CD14-positive monocyte (primary cell): ENCODE measurements at regions not wholly inside any gene's neighbourhood (a gene's known extent, or its start where the extent isn't known, plus 50 kb on each side); places are given as distances from the start of the nearest gene placed in this dataset.

Source experiments
- DNase-seq, 3 donors: peaks; one replicate each; pipeline ENCODE4 v3.0.0-alpha.2; 2011 to 2022
- H2AFZ ChIP-seq: 2 replicates; pipeline ENCODE4 v1.6.0; 2012; ENCODE audit warnings: mild to moderate bottlenecking, low read depth, low read length, inconsistent platforms; ENCODE audit not compliant: insufficient read depth, poor library complexity, severe bottlenecking
- H3K27ac ChIP-seq, 2 donors: 1 replicate in 1 of 2; 2 replicates in 1 of 2; pipeline ENCODE4 v1.5.1; 2012 to 2013; ENCODE audit warnings: low read length in 2 of 2, control low read depth in 1 of 2, inconsistent platforms in 1 of 2, low read depth in 1 of 2, mild to moderate bottlenecking in 1 of 2
- H3K27me3 ChIP-seq, 2 donors: one replicate each; pipeline versions ENCODE4 v1.6.0 to v1.6.1; 2011 to 2013; ENCODE audit warnings: low read length in 2 of 2; ENCODE audit not compliant: control insufficient read depth in 2 of 2, insufficient read depth in 2 of 2
- H3K36me3 ChIP-seq, 2 donors: replicated peaks in 1 of 2; 1 replicate in 1 of 2; 2 replicates in 1 of 2; pipeline versions ENCODE4 v1.5.1 to v1.6.1; 2012 to 2013; ENCODE audit warnings: low read length in 2 of 2, control low read depth in 1 of 2, inconsistent platforms in 1 of 2, mild to moderate bottlenecking in 1 of 2; ENCODE audit not compliant: insufficient read depth in 2 of 2, control insufficient read depth in 1 of 2
- H3K4me1 ChIP-seq, 2 donors: 1 replicate in 1 of 2; 2 replicates in 1 of 2; pipeline versions ENCODE4 v1.5.1 to v1.6.1; 2012 to 2013; ENCODE audit warnings: low read length in 2 of 2, control low read depth in 1 of 2, inconsistent platforms in 1 of 2, mild to moderate bottlenecking in 1 of 2, moderate library complexity in 1 of 2; ENCODE audit not compliant: insufficient read depth in 2 of 2, control insufficient read depth in 1 of 2
- H3K4me2 ChIP-seq: replicated peaks from 2 replicates; pipeline ENCODE3; 2012; ENCODE audit warnings: low read length, moderate library complexity, mild to moderate bottlenecking; ENCODE audit not compliant: poor library complexity, severe bottlenecking; ENCODE audit errors: extremely low read depth
- H3K4me3 ChIP-seq, 3 experiments: fragments of 200-600 bp in 1 of 3; sonication (generic) in 1 of 3; replicated peaks in 1 of 3; 1 replicate in 2 of 3; 2 replicates in 1 of 3; pipeline ENCODE4 v1.5.1; 2011 to 2013; ENCODE audit warnings: low read length in 3 of 3, mild to moderate bottlenecking in 3 of 3, control low read depth in 2 of 3, low read depth in 2 of 3, inconsistent platforms in 1 of 3, moderate library complexity in 1 of 3
- H3K79me2 ChIP-seq: 2 replicates; pipeline ENCODE4 v1.6.0; 2012; ENCODE audit warnings: mild to moderate bottlenecking, control low read depth, inconsistent platforms, low read length, moderate library complexity; ENCODE audit not compliant: insufficient read depth
- H3K9ac ChIP-seq: 2 replicates; pipeline ENCODE4 v1.6.0; 2017; ENCODE audit warnings: low read length, mild to moderate bottlenecking; ENCODE audit not compliant: insufficient read depth, poor library complexity, severe bottlenecking
- H3K9me3 ChIP-seq, 2 donors: replicated peaks in 1 of 2; 1 replicate in 1 of 2; 2 replicates in 1 of 2; pipeline versions ENCODE4 v1.5.1 to v1.6.1; 2012 to 2013; ENCODE audit warnings: low read length in 2 of 2, control low read depth in 1 of 2; ENCODE audit not compliant: control insufficient read depth in 1 of 2, insufficient read depth in 1 of 2
- H4K20me1 ChIP-seq: 2 replicates; pipeline ENCODE4 v1.6.0; 2012; ENCODE audit warnings: mild to moderate bottlenecking, low read length, control low read depth, moderate library complexity; ENCODE audit not compliant: insufficient read depth
- H3K27ac Mint-ChIP-seq, 7 donors: one replicate each; pipeline ENCODE4 v1.8.0; 2020; ENCODE audit warnings: mild to moderate bottlenecking in 7 of 7, mixed read lengths in 7 of 7, moderate library complexity in 6 of 7, inconsistent platforms in 2 of 7
- H3K27me3 Mint-ChIP-seq, 3 donors: one replicate each; pipeline ENCODE4 v1.8.0; 2021 to 2022; ENCODE audit warnings: low read depth in 3 of 3, mild to moderate bottlenecking in 3 of 3, mixed read lengths in 3 of 3, moderate library complexity in 3 of 3, inconsistent platforms in 1 of 3
- H3K36me3 Mint-ChIP-seq, 2 donors: one replicate each; pipeline ENCODE4 v1.8.0; 2020; ENCODE audit warnings: mixed read lengths in 2 of 2, inconsistent platforms in 1 of 2, mild to moderate bottlenecking in 1 of 2
- H3K4me1 Mint-ChIP-seq: one replicate; pipeline ENCODE4 v1.8.0; 2020; ENCODE audit warnings: mild to moderate bottlenecking, mixed read lengths
- H3K4me3 Mint-ChIP-seq, 2 donors: one replicate each; pipeline ENCODE4 v1.8.0; 2020; ENCODE audit warnings: mild to moderate bottlenecking in 2 of 2, mixed read lengths in 2 of 2, moderate library complexity in 1 of 2
- H3K9me3 Mint-ChIP-seq, 7 donors: one replicate each; pipeline ENCODE4 v1.8.0; 2020 to 2022; ENCODE audit warnings: mixed read lengths in 7 of 7, mild to moderate bottlenecking in 6 of 7, moderate library complexity in 6 of 7, inconsistent platforms in 2 of 7
- CTCF ChIP-seq: fragments of 200-600 bp; IDR thresholded peaks from one replicate; pipeline ENCODE4 v1.8.0; 2022; ENCODE audit warnings: antibody characterized with exemption, mild to moderate bottlenecking
- WGBS: methylation state at CpG from one replicate; pipeline ENCODE4 v1.1.5; 2013; ENCODE audit warnings: missing lambda C conversion rate; ENCODE audit not compliant: insufficient coverage; 5-methylcytosine and 5-hydroxymethylcytosine counted together
- intact Hi-C, 2 donors: fragments of 100-400 bp; cut with micrococcal nuclease; formaldehyde crosslinking; loops; one replicate each; pipeline versions ENCODE4 v1.15.0 to v1.15.1; 2023

DNA sequence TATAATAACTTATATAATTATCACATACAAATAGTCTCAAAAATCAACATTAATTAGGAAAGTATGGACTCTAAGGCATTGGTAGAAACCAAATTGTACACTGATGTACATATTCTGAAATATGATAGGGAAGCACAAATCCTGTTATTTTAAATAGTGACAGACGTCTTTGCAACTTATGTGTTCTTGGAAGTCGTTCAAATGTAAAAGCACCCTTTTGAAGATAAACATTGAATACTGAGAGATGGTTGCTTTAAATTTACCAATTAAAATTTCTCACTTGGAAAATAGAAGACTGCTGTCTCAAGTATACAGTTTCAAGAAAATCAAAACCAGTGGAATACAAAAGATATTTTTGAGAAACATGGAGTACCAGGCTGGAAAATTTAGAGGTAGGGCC lies 457.4 kb upstream of the NUDT12 start:
- Histone ChIP-seq H3K36me3 (no peaks in the 10 kb centered on the region), H3K4me3 (no peak overlapping the region), H3K27me3 (no peaks in the 10 kb centered on the region), H3K27ac (no peak overlapping the region), H3K9me3 (peaks cover 9 to 15% of the 10 kb centered on the region in 2 donors), H3K4me1 (no peaks in the 10 kb centered on the region), H2AFZ (no peak overlapping the region), H3K9ac (no peak overlapping the region), H3K4me2 (no peak overlapping the region), H4K20me1 (no peaks in the 10 kb centered on the region), H3K79me2 (no peaks in the 10 kb centered on the region)
- no peaks in the 10 kb centered on the region for H3K27me3 Mint-ChIP-seq
- no peaks in the 10 kb centered on the region for H3K4me1 Mint-ChIP-seq
- no peak overlapping the region for H3K4me3 Mint-ChIP-seq
- no peak for TF ChIP-seq CTCF
- no peak for DNase-seq
- intact Hi-C loops: no loop called here
- no peak overlapping the region for H3K27ac Mint-ChIP-seq
- no CpG with 5 or more reads among the region's 2 CpGs for WGBS
- H3K36me3 Mint-ChIP-seq: no peaks in the 10 kb centered on the region
- peaks cover 2 to 17% (median 6%) of the 10 kb centered on the region in 7 donors for H3K9me3 Mint-ChIP-seq

GRCh38 chr5:104018299-104018698 lies 455.7 kb upstream of the NUDT12 start:
- Histone ChIP-seq H3K79me2 (no peaks in the 10 kb centered on the region), H3K9me3 (peaks cover 3 to 10% of the 10 kb centered on the region in 2 donors), H4K20me1 (no peaks in the 10 kb centered on the region), H3K27me3 (no peaks in the 10 kb centered on the region), H3K4me1 (no peaks in the 10 kb centered on the region), H3K27ac (no peak overlapping the region), H3K4me3 (no peak overlapping the region), H3K36me3 (no peaks in the 10 kb centered on the region), H3K9ac (no peak overlapping the region), H3K4me2 (no peak overlapping the region), H2AFZ (no peak overlapping the region)
- H3K27ac Mint-ChIP-seq: no peak overlapping the region
- intact Hi-C loops: no loop called here
- no peak overlapping the region for H3K4me3 Mint-ChIP-seq
- no peaks in the 10 kb centered on the region for H3K4me1 Mint-ChIP-seq
- TF ChIP-seq CTCF: no peak
- no peaks in the 10 kb centered on the region for H3K27me3 Mint-ChIP-seq
- no peaks in the 10 kb centered on the region for H3K36me3 Mint-ChIP-seq
- no peak for DNase-seq
- H3K9me3 Mint-ChIP-seq: peaks cover 1 to 14% (median 3%) of the 10 kb centered on the region in 7 donors
